Memory B cell (primary cell): ENCODE measurements at regions not wholly inside any gene's neighbourhood (a gene's known extent, or its start where the extent isn't known, plus 50 kb on each side); places are given as distances from the start of the nearest gene placed in this dataset.
"Not testable (repeated sequence)": the region's sequence is repeated elsewhere in the genome, so short reads cannot be mapped to it uniquely, and the experiment has no call there.

ENCODE experiments used
- ATAC-seq: fragments of 150-1000 bp; cut with Tn5 transposase; 2 replicates; pipeline ENCODE4 v1.10.0; 2021; ENCODE audit warnings: low read depth, mild to moderate bottlenecking, moderate library complexity
- DNase-seq, 2 donors: peaks; one replicate each; pipeline ENCODE4 v3.0.0; 2022; ENCODE audit warnings: low spot score in 2 of 2
- H3K27ac Mint-ChIP-seq: one replicate; pipeline ENCODE4 v1.8.0; 2022; ENCODE audit warnings: mild to moderate bottlenecking, moderate library complexity, mixed read lengths
- H3K27me3 Mint-ChIP-seq: one replicate; pipeline ENCODE4 v1.8.0; 2022; ENCODE audit warnings: mixed read lengths
- H3K36me3 Mint-ChIP-seq: one replicate; pipeline ENCODE4 v1.8.0; 2022; ENCODE audit warnings: mild to moderate bottlenecking, mixed read lengths
- H3K4me1 Mint-ChIP-seq: one replicate; pipeline ENCODE4 v1.8.0; 2022; ENCODE audit warnings: mixed read lengths
- H3K4me3 Mint-ChIP-seq: one replicate; pipeline ENCODE4 v1.8.0; 2022; ENCODE audit warnings: mild to moderate bottlenecking, moderate library complexity, mixed read lengths
- H3K9me3 Mint-ChIP-seq: one replicate; pipeline ENCODE4 v1.8.0; 2022; ENCODE audit warnings: mixed read lengths

DNA sequence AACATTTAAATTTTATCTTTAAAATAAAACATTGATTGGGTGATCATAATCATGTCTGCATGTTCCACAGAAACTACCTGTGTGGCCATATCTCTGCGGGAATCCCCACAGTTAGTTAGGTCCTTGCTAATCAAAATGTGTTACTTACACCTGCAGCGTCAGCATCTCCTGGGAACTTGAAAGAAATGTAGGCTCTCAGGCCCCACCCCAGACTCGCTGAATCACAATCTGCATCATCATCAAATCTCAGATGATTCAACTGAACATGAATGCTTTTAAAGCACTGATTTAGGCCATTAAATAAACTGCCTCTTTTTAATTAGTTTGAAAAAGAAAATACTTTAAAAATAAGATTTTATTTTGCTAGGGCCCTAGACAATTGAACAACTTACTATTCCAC lies 577.8 kb downstream of the PYDC2 start:
- DNase-seq: no peak
- ATAC-seq: no peak
- Mint-ChIP-seq H3K27me3 (no peaks in the 10 kb centered on the region), H3K9me3 (no peaks in the 10 kb centered on the region), H3K27ac (no peak overlapping the region), H3K4me1 (peaks cover 15% of the 10 kb centered on the region), H3K36me3 (no peaks in the 10 kb centered on the region), H3K4me3 (no peak overlapping the region)

DNA sequence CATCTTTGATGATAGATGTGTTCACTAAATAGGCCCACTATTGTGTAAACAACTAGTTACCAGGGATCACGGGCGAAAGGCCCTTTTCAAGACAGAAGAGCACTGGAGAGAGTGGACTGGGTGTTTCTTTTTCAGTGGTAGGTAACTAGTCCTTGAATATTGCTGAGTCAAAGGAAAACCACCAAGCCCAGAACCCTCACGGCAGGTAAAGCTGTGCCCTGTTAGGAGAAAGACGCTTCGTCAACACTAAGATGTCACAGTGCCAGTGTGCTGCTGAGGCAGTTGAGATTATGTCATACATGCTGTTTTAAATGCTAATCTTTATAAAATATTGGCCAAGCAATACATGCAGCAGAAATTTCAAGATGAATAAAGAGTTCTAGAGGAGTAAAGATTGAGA lies 578.6 kb downstream of the PYDC2 start:
- H3K9me3 Mint-ChIP-seq: no peaks in the 10 kb centered on the region
- H3K4me1 Mint-ChIP-seq: peaks cover 15% of the 10 kb centered on the region
- DNase-seq (no peak), ATAC-seq (no peak)
- H3K27ac Mint-ChIP-seq: no peak overlapping the region
- no peaks in the 10 kb centered on the region for H3K27me3 Mint-ChIP-seq
- no peak overlapping the region for H3K4me3 Mint-ChIP-seq
- H3K36me3 Mint-ChIP-seq: no peaks in the 10 kb centered on the region

DNA sequence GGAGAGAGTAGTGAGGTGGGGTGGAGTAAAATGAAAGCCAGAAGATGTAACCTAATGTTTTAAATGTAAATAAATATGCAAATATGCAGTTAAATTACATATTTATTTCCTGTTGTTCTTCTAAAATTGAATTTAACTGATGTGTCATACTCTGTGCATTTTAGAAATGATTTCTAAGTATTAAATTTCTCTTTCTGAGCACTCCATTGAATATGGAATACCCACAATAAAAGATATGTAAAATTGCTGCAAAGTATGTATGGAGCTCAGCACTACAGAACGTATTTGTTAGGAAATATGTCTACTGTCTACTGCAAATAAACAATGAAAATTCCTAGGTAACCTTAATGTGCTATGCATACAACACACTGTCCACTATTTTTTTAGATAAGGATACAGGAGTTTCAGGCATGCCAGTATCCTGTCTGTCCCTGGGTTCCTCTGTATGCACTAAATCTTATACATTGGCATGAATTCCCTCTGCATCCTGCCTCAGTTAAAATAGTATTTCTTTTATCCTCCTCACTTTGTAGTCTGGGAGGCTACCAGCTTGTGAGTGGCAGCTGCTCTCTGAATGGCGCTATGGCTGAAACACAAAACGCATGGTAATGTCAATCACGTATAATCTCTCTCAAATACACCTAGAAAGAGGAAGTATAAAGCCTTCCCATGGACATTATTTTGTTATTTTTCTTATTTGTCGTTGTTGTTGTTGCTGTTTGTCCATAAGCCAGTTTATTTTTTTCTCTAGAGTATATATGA lies 579.5 kb downstream of the PYDC2 start:
- Mint-ChIP-seq H3K36me3 (peaks cover 3% of the 10 kb centered on the region), H3K4me1 (peaks cover 18% of the 10 kb centered on the region), H3K27me3 (no peaks in the 10 kb centered on the region), H3K4me3 (no peak overlapping the region), H3K27ac (no peak overlapping the region), H3K9me3 (peaks cover 6% of the 10 kb centered on the region)
- ATAC-seq (no peak), DNase-seq (no peak)

DNA sequence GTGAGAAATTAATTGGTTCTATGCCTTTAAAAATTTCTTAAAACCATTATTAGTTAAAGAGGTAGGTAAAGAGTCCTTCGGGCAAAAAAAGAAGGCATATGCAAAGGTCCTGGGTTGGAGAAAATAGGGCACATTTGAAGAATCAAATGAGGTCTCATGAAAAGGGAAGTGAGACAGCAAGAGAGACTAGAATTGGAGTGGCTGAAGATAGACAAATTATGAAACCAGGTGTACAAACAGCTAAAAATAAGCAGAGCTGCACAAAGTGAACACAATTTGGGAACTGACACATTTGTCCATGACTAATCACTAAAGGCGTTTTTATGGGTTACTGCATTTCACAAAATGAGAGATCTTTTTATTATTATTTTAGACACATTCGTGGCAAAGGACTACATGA lies 581.2 kb downstream of the PYDC2 start:
- no peak overlapping the region for H3K4me3 Mint-ChIP-seq
- ATAC-seq (peak; percentile 83), DNase-seq (no peak)
- no peak overlapping the region for H3K27ac Mint-ChIP-seq
- peaks cover 3% of the 10 kb centered on the region for H3K36me3 Mint-ChIP-seq
- H3K27me3 Mint-ChIP-seq: no peaks in the 10 kb centered on the region
- peaks cover 18% of the 10 kb centered on the region for H3K4me1 Mint-ChIP-seq
- peaks cover 6% of the 10 kb centered on the region for H3K9me3 Mint-ChIP-seq

DNA sequence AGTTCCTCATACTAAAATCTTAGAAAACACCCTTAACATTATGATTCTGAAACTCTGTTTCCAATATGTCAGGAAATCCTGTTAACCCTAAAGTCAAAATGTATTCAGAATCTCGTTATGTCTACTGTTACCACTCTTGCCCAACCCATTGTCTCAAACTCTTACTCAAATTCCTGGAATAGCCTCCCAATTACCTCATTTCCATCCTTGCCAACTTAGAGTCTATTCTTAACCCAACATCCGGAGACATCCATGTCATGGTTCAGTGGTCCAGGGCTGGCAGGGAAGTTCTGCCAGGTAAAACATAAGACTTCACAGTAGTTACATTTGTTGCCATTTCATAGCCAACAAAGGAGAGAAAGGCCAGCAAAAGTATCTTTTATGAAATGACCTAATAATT lies 593.9 kb downstream of the PYDC2 start:
- H3K4me3 Mint-ChIP-seq: no peak overlapping the region

DNA sequence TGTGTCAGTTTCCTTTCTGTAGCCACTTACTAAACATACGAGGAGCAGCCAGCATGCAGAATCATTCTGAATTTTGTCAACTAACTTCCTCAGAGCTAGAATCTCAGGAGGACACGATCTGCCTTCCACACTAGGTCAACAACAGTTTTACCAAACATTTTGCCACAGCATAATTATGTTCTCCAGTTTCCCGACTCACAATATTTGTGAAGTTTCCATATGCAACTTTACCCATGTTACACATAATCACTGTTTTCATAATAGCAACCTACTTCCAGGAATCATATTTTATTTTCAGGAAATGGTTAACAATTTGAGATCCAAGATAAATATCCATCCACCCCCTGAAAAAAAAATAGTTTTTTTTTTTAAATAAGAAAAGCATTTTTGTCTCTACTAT lies 595.0 kb downstream of the PYDC2 start:
- no peak overlapping the region for H3K27ac Mint-ChIP-seq
- no peaks in the 10 kb centered on the region for H3K9me3 Mint-ChIP-seq
- DNase-seq: no peak
- no peaks in the 10 kb centered on the region for H3K36me3 Mint-ChIP-seq
- no peak overlapping the region for H3K4me3 Mint-ChIP-seq
- H3K4me1 Mint-ChIP-seq: peaks cover 9% of the 10 kb centered on the region
- no peak for ATAC-seq
- H3K27me3 Mint-ChIP-seq: no peaks in the 10 kb centered on the region

More for the DNA sequence above, 593.9 kb downstream of the PYDC2 start:
- ATAC-seq (no peak), DNase-seq (no peak)
- Mint-ChIP-seq H3K4me1 (peaks cover 6% of the 10 kb centered on the region), H3K27ac (no peak overlapping the region), H3K27me3 (no peaks in the 10 kb centered on the region), H3K36me3 (no peaks in the 10 kb centered on the region), H3K9me3 (no peaks in the 10 kb centered on the region)

DNA sequence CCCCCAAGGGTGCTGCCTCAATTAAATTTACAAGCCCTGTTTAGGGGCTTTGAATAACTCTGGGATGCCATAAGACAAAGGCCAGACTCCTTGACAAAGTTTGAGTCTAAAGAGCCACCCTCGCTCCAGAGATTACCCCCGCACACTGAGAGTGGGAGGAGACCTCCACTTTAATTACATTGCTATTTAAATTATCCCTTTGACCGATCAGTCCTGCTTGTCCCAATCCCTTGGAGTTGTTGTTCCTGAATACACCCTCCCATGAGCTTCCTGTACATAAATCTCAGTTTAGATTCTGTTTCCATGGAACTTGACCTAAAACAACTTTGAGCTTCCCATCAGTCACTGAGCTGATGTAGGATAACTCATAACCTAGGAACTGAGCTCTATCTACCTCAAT lies 596.3 kb downstream of the PYDC2 start:
- Mint-ChIP-seq H3K27ac (no peak overlapping the region), H3K9me3 (no peaks in the 10 kb centered on the region), H3K4me3 (no peak overlapping the region), H3K27me3 (no peaks in the 10 kb centered on the region), H3K4me1 (peaks cover 18% of the 10 kb centered on the region), H3K36me3 (peaks cover 1% of the 10 kb centered on the region)
- no peak for DNase-seq
- ATAC-seq: no peak

DNA sequence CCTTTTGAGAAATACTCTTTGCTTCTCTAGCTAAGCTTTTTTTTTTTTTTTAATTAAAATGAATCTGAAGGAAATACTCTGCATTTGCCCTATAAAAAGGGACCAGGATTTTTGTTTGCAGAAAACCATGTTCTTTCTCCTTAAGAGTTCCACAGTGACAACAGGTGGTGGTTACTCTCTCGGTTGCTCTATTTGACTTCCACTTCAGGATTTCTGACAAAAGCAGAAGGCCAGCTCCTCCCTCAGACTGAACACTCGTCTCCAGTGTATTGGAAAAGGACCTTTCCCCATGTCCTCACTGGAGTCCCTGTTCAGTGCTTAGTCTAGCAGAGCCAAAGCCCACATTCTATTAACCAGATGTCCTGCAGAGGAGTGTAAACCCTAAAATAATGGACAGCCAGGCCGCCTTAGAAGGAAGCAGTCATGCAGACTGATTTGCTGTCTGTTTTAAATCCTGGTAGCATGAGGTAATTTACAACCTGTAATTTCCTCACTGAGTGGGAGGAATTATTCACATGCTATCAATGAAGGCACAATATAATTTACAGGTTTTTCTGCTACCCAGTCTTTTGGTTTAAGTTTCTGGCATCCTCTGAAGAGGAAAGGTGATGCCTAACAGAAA lies 599.3 kb downstream of the PYDC2 start:
- Mint-ChIP-seq H3K27ac (peak overlapping the region; percentile 28), H3K9me3 (peaks cover 1% of the 10 kb centered on the region), H3K4me3 (peak overlapping the region; percentile 17), H3K27me3 (no peaks in the 10 kb centered on the region), H3K4me1 (peaks cover 34% of the 10 kb centered on the region), H3K36me3 (peaks cover 2% of the 10 kb centered on the region)
- DNase-seq (no peak), ATAC-seq (no peak)

DNA sequence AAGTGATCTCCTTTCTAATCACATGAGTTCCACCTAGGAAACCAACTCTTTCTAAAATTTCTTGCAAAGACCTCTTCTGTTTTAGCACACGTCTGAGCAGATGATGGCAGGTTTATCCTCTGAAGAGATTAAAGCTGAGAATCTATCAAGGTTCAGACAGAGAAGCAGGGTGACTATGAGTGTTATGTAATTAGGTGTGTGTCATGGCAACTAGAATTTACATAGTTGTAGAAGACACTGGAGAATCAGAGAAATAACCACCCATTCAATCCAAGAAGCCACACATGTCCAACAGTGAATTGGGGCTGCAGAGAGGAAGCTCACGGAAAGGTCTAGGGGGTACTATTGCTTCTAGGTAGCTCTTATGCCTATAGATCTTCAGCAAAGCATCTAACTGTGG lies 600.5 kb downstream of the PYDC2 start:
- H3K27me3 Mint-ChIP-seq: no peaks in the 10 kb centered on the region
- H3K27ac Mint-ChIP-seq: peak overlapping the region; percentile 28
- H3K36me3 Mint-ChIP-seq: peaks cover 2% of the 10 kb centered on the region
- peaks cover 1% of the 10 kb centered on the region for H3K9me3 Mint-ChIP-seq
- ATAC-seq: no peak
- no peak overlapping the region for H3K4me3 Mint-ChIP-seq
- DNase-seq: no peak
- peaks cover 28% of the 10 kb centered on the region for H3K4me1 Mint-ChIP-seq

DNA sequence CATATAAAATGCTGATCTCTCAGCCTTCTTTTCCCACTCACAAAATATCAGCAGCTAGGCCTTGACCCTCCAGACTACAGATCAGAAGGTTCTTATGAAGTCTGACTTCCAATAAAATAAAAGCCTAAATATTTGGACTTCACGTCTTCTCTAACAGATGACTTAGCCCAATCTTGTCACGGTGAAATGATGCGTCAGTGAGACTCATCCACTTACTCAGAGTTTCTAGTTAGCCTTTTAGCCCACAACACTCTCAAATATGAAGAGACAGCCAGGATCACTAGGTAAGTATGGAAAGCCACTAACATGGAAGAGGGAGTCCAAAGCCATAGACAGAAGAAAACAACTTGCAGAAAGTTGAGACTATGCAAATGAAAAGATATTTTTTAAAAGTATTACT lies 601.2 kb downstream of the PYDC2 start:
- Mint-ChIP-seq H3K27me3 (no peaks in the 10 kb centered on the region), H3K4me3 (no peak overlapping the region), H3K4me1 (peaks cover 28% of the 10 kb centered on the region), H3K36me3 (peaks cover 2% of the 10 kb centered on the region), H3K9me3 (peaks cover 1% of the 10 kb centered on the region), H3K27ac (no peak overlapping the region)
- ATAC-seq (no peak), DNase-seq (no peak)

DNA sequence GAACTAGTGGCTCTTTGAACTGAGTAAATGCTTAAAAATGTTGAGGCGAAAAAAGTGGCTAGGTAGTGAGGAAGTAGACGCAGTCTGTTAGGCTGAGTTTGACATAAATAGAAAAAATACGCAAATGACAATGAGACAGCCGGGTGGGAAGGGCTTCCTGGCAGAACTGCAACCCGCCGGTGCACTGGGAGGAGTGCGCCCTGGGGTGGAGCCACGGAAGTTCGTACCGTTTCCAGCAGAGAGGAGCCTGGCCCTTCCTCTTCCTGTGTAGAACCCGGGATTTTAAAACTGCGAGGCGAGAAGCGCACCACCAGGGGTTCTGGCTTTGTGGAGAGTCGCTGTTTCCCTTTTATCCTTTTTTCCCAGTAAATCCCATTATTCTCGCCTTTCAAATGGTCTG lies 602.6 kb downstream of the PYDC2 start:
- Mint-ChIP-seq H3K36me3 (peaks cover 2% of the 10 kb centered on the region), H3K27ac (peak overlapping the region; percentile 81), H3K4me3 (peak overlapping the region; percentile 82)

DNA sequence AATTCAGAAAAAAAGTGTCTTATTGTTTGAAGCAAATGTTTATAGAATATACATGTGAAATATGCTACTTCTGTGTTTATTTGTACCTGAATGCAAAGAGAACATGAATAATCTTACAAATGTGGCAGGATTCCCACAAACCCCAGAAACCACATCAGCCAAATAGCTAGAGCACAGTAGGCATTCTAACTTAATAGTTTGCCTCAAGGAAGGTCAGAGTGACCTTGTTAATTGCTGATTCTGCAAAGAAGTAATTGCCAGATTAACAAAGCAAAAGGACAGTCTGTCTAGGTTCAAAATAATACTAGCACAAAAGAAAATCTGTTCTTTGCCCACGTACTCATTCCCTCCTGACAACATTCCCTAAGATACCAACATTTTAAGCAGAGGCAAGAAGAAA lies 604.0 kb downstream of the PYDC2 start:
- H3K4me3 Mint-ChIP-seq: no peak overlapping the region
- ATAC-seq (no peak), DNase-seq (no peak)
- H3K27me3 Mint-ChIP-seq: no peaks in the 10 kb centered on the region
- H3K36me3 Mint-ChIP-seq: peaks cover 2% of the 10 kb centered on the region
- H3K27ac Mint-ChIP-seq: no peak overlapping the region
- peaks cover 42% of the 10 kb centered on the region for H3K4me1 Mint-ChIP-seq
- peaks cover 1% of the 10 kb centered on the region for H3K9me3 Mint-ChIP-seq

More for the DNA sequence above, 602.6 kb downstream of the PYDC2 start:
- ATAC-seq (peak; percentile 91), DNase-seq (peak in 1 of 2 donors; percentile 33)
- H3K9me3 Mint-ChIP-seq: peaks cover 1% of the 10 kb centered on the region
- H3K27me3 Mint-ChIP-seq: no peaks in the 10 kb centered on the region
- H3K4me1 Mint-ChIP-seq: peaks cover 40% of the 10 kb centered on the region

DNA sequence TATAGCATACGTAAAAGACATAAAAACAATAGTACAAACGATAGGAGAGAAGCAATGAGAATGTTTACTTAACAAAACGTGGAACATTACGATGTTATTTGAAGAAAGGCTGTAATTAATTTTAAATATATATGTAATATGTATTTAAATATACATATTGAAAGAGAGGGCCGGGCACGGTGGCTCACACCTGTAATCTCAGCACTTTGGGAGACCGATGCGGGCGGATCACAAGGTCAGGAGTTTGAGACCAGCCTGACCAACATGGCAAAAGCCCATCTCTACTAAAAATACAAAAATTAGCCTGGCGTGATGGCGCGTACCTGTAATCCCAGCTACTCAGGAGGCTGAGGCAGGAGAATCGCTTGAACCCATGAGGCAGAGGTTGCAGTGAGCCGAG lies 605.3 kb downstream of the PYDC2 start:
- not testable (repeated sequence) for ATAC-seq, H3K4me3 Mint-ChIP-seq, H3K36me3 Mint-ChIP-seq, DNase-seq, H3K27me3 Mint-ChIP-seq, H3K27ac Mint-ChIP-seq, H3K9me3 Mint-ChIP-seq
- H3K4me1 Mint-ChIP-seq: peaks cover 36% of the 10 kb centered on the region

DNA sequence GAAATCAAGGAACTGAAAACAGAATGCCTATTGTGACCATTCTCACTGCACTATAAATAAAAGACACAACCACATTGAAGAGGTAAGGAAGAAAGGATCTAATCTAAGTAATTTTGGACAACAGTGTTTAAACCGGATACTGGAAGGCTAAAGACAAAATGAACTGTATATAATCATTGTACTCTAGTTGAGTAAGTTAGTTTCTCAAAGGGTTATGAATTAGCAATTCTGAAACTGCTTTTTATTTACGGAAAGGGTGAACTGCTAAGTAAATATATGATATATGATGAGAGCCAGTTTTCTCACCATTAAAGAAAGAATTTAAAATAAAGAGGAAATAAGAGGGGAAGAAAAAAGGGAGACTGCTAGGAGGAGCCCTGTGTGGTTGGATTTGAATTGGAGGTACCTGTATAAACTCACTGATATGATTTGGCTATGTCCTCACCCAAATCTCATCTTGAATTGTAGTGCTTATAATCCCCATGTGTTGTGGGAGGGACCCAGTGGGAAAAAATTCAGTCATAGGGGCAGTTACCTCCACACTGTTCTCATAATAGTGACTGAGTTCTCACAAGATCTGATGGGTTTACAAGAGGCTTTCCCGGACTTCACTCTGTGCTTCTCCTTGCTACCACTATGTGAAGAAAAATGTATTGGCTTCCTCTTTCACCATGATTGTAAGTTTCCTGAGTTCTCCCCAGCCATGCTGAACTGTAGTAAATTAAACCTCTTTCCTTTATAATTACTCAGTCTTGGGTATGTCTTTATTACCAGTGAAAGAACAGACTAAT lies 607.7 kb downstream of the PYDC2 start:
- Mint-ChIP-seq H3K27me3 (no peaks in the 10 kb centered on the region), H3K4me1 (peaks cover 23% of the 10 kb centered on the region), H3K27ac (peak overlapping the region; percentile 60), H3K36me3 (no peaks in the 10 kb centered on the region), H3K4me3 (peak overlapping the region; percentile 19), H3K9me3 (peaks cover 1% of the 10 kb centered on the region)
- DNase-seq (no peak), ATAC-seq (peak; percentile 51)
